DMS53 (cell line): ENCODE measurements at regions not wholly inside any gene's neighbourhood (a gene's known extent, or its start where the extent isn't known, plus 50 kb on each side); places are given as distances from the start of the nearest gene placed in this dataset.
"Not testable (repeated sequence)": the region's sequence is repeated elsewhere in the genome, so short reads cannot be mapped to it uniquely, and the experiment has no call there.

ENCODE experiments used
- DNase-seq: peaks from one replicate; lab custom pipeline; 2025; lab: John Stamatoyannopoulos, UW

DNA sequence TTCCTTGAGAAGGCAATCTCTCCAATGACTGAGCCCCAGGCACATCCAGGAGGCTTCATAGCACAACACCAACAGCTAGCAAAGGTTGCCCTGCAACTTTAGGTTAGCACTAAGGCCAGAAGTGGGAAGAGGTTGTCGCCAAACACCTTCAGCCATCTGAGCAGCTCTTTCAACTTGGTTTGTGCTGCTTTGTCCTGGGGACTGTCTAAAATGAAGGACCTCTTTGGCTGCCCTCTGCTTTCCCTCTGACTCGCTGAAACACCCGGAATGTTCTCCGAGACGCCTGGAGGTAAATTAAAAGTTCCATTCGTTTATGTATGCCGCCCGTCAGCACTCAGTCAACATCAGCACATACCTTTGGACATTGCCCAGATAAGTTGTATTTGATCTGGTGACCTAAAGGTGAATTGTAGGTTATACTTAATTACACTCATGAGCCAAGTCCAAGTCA lies 121.2 kb upstream of the NR2F2 start:
- DNase-seq: no peak

- no peak for DNase-seq
Observed at GRCh38 chr15:96213045-96213444, 117.5 kb upstream of the NR2F2 start.

GRCh38 chr15:96213896-96214295 lies 116.6 kb upstream of the NR2F2 start:
- no peak for DNase-seq

DNA sequence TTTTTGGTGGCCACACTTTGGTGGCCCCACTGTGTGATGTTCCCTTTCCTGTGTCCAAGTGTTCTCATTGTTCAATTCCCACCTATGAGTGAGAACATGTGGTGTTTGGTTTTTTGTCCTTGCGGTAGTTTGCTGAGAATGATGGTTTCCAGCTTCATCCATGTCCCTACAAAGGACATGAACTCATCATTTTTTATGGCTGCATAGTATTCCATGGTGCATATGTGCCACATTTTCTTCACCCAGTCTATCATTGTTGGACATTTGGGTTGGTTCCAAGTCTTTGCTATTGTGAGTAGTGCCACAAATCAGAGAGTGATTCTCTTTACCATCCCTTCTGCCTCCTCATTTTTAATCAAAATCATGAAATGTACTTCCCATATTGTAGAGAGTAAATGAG lies 114.0 kb upstream of the NR2F2 start:
- DNase-seq: not testable (repeated sequence)

GRCh38 chr15:96217983-96218382 lies 112.5 kb upstream of the NR2F2 start:
- DNase-seq: no peak

GRCh38 chr15:96218623-96219455 lies 111.7 kb upstream of the NR2F2 start:
- no peak for DNase-seq

DNA sequence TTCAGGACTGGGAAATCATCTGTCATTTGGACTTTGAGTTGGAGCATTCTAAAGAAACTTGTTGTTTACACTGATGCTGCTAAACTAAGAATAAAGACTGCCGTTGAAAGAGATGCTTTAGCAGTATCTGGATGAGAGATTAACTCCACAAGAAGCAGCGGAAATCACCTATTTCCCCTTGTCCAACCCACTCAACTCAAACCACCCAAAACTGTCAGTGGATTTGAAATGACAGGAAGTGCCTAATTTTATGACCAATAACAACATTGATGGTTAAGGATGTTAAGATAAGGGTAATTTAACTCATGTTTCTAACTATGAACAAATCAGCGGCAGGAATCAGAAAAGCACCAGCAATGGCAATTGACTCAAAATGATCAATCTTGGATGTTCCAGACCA lies 110.8 kb upstream of the NR2F2 start:
- DNase-seq: no peak

DNA sequence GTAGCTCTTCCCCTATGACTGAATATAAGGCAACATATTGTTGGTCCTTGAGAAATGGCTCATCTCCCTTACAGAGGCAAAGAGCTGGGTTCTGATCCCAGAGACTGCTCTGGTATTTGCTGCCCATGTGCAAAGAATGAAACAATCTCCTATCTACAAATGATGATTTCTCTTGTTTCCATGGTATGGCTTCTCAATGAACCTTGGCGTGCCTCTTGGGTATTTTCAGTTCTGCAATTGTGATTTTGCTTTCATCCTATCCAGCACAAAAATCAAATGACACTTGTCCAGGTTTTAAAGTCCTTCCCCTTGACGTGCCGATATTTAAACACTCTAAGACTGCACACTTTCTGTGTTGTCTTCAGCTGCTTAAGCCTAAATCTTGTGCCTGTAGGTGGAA lies 109.8 kb upstream of the NR2F2 start:
- no peak for DNase-seq

GRCh38 chr15:96222981-96223380 lies 107.5 kb upstream of the NR2F2 start:
- DNase-seq: no peak

GRCh38 chr15:96223939-96224338 lies 106.6 kb upstream of the NR2F2 start:
- DNase-seq: no peak

DNA sequence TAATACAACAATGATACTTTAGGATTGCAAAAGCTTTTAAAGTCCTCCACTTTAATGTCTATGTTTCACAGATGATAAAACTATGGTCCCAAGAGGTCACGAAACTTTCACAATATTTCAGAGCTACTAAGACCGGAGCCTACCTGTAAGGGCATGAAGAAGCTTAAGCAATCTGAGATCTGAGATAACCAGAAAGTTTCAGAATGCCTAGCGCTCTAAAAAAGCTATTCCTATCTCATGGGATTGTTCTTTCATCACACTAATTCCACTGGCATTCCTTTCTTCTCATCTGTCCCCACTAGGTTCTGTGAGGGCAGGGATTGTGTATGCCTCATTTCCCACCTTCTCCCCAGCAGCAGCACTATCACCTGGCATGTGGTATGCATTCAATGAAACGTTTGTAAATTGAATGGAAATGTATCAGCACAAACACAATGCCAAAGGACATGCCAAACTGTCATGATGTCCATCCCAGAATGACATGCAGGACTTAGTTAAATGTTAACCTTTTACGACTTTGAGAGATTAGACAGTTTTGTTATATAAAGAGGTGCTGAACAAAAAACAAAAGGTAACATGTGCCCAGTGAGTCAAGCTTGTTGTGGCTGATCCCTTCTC lies 104.7 kb upstream of the NR2F2 start:
- no peak for DNase-seq

DNA sequence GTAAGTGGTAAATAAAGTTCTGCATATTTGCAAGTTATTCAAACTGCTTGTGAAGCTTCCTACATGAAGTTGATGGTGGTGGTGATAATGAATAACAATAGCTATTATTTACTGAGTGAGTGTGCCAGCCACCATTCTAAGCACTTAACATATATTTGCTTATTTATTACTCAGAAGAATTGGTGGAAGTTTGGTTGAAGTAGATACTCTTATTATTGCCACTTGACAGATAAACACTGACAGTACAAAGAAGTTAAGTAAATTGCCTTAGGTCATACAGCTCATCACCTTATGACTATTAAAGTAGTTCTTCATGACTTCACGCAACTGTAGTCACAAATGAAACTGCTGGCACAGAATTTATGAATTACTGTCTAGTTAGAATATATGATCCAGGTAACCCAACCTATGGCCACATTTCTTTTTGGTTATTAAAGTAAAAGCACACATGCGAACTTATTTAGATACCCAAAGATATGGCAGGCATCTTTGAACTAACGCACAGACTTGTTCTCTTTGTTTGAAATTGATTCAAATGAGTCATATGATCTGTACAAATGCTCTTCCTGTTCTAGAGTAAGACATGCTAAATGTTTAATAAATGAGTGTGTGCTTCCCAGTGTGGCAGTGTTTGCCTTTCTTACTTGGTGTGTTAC lies 99.8 kb upstream of the NR2F2 start:
- DNase-seq: no peak

GRCh38 chr15:96232335-96232734 lies 98.2 kb upstream of the NR2F2 start:
- DNase-seq: no peak

DNA sequence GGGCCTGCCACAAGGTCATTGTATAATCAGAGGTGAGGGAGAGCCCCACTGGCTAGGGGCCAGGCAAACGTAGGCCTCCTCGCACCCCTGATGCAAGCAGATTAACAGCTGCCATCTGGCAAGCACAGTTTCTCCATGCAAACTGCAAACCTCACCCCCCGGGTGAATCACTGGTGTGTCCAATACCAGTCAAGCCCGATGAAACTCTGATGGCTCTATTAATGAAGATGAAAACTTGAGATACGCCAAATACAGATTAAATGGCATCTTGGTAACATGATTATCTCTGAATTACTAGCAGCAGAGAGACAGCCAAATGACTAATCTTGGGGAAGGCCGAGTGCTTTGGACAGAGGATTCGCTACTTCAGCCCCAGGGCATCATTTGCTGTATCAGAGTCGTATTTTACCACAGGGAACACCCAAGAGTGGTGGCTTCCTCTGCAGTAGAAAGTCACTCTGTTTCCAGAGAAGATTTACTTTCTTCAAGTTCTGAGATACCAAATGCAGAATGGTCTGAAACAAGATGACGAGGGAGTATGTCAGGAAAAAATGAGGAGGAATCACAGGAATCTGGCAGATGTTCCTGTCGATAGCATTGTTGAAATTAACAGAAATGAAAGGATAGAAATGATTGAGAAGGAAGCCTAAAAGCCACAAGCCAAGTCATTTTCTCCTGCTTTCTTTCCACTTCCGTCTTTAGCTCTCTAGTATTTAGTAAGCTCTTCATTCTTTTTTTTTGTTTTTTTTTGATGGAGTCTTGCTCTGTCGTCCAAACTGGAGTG lies 96.2 kb upstream of the NR2F2 start:
- DNase-seq: no peak

DNA sequence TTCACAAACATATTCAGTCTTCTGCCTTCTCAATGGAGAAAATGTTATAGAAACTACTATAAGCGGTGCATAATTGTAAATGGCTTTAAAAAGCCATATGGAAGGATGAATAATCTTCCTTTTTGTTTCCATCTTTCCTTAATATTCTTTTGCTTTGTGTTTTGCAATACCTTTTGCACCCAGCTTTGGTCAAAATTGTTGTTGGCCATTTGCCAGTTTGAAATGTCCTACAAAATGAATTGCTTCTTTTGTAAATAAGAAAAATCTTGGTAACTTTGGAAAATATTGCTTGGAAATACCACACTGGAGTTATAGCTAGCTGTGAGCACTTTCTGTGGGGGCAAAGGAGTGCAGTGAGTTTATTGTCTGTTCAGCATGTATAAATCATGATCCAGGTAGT lies 93.5 kb upstream of the NR2F2 start:
- DNase-seq: no peak

- no peak for DNase-seq
Observed at GRCh38 chr15:96242761-96243160, 87.7 kb upstream of the NR2F2 start.

DNA sequence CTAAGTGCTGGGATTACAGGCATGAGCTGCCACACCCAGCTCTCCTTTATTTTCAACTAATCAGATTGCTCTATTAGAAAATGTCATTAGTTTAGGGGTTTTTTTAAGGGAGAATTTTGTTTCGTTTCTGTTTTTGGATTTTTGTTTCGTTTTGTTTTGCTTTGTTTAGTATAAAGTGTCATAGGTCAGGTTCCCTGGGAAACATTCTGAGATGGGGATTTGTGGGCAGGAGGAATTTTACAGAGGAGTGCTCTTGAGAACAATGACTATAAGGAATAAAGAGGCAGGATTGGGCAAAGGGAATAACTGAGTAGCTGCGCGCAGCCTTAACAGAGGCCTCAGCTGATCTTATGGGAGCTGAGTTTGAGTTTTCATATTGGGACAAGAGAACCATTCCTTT lies 86.8 kb upstream of the NR2F2 start:
- DNase-seq: no peak

GRCh38 chr15:96245252-96245651 lies 85.2 kb upstream of the NR2F2 start:
- no peak for DNase-seq

DNA sequence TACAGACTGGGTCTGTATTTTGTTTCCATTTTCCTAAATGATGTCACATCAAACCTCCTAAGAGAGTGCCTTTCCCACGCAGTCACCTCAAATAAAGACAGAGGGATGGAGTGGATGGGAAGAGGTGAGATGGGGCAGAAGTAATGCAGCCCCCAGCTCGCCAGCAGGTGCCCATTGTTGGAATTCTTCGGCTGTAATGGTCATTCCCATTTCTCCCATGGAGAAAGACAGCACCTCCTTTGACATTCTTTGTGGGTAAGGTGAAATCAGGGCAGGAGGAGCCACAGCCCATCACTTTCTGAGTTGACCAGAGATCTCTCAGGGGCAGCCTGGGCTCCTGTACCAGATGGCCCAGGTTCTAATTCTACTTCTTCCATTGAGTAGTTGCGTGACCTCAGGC lies 84.4 kb upstream of the NR2F2 start:
- no peak for DNase-seq

- DNase-seq: no peak
Observed at GRCh38 chr15:96247621-96248305, 82.7 kb upstream of the NR2F2 start.

GRCh38 chr15:96252148-96252547 lies 78.4 kb upstream of the NR2F2 start:
- no peak for DNase-seq
